ENCODE measurements at regions not wholly inside any gene's neighbourhood (a gene's known extent, or its start where the extent isn't known, plus 50 kb on each side); places are given as distances from the start of the nearest gene placed in this dataset.

DNA sequence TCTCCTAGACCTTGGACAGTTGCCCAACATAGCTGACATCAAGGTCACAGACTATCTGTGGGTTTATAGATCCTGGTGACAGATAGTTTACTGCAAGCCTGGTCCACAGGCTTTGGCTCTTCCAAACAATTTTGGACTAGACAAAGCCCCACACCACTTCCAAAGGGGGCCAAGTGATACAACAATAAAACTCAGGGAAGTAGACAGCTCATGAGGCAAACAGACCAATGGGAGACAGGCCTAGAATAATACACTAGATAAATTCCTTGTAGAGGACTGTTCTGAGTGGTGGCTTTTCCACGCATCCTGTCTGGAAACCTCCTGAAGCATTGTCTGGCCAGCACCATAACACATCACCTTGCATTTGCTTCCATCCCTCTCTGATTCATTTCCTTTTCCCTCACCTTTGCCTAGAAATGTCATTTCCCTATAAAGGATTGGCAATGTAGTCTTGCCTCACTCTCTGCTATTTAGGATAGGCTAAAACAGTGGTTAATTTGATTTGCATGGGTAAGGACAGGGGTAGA is 284.2 kb downstream of the POU4F1 start:
- H3K9me3 Mint-ChIP-seq (ENCODE audit: unreplicated experiment), result no peaks in the 10 kb centered on the region
- no peaks in the 10 kb centered on the region for H3K36me3 Mint-ChIP-seq (ENCODE audit: low read depth, unreplicated experiment)
- no peak for DNase-seq (ENCODE audit: low spot score)
- TF ChIP-seq, protein P1, sequence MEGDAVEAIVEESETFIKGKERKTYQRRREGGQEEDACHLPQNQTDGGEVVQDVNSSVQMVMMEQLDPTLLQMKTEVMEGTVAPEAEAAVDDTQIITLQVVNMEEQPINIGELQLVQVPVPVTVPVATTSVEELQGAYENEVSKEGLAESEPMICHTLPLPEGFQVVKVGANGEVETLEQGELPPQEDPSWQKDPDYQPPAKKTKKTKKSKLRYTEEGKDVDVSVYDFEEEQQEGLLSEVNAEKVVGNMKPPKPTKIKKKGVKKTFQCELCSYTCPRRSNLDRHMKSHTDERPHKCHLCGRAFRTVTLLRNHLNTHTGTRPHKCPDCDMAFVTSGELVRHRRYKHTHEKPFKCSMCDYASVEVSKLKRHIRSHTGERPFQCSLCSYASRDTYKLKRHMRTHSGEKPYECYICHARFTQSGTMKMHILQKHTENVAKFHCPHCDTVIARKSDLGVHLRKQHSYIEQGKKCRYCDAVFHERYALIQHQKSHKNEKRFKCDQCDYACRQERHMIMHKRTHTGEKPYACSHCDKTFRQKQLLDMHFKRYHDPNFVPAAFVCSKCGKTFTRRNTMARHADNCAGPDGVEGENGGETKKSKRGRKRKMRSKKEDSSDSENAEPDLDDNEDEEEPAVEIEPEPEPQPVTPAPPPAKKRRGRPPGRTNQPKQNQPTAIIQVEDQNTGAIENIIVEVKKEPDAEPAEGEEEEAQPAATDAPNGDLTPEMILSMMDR (IDR thresholded peaks at IDR 0.05; ENCODE audit: unreplicated experiment), result no peak
- H3K4me3 Mint-ChIP-seq (ENCODE audit: unreplicated experiment), result no peak overlapping the region
- no peaks in the 10 kb centered on the region for H3K4me1 Mint-ChIP-seq (ENCODE audit: unreplicated experiment)
- no peaks in the 10 kb centered on the region for H3K27me3 Mint-ChIP-seq (ENCODE audit: unreplicated experiment)
- H3K27ac Mint-ChIP-seq (ENCODE audit: unreplicated experiment), result no peak overlapping the region

DNA sequence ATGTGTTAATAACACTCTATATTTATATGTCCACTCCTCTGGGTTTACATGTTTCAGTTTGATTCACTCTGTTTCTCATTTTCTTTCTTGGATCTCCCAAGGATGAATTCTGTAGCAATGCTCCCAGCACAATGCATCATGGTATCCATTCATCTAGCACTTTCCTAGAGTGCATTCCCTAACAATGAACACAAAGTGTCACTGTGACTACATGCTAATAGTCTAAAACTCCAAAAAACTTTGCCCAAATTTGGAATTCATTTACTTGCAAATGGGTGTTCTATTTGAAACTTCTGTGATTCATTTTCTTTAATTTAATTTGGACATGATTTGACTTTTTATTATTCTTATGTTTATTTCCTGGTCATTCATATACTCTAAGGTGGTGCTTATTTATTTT is 286.3 kb downstream of the POU4F1 start:
- Mint-ChIP-seq H3K27ac (ENCODE audit: unreplicated experiment) (no peak overlapping the region), H3K9me3 (ENCODE audit: unreplicated experiment) (no peaks in the 10 kb centered on the region), H3K4me1 (ENCODE audit: unreplicated experiment) (no peaks in the 10 kb centered on the region), H3K4me3 (ENCODE audit: unreplicated experiment) (no peak overlapping the region), H3K27me3 (ENCODE audit: unreplicated experiment) (no peaks in the 10 kb centered on the region), H3K36me3 (ENCODE audit: low read depth, unreplicated experiment) (no peaks in the 10 kb centered on the region)
- DNase-seq (ENCODE audit: low spot score), result no peak
- TF ChIP-seq, protein P1 (IDR thresholded peaks at IDR 0.05; ENCODE audit: unreplicated experiment), result no peak

DNA sequence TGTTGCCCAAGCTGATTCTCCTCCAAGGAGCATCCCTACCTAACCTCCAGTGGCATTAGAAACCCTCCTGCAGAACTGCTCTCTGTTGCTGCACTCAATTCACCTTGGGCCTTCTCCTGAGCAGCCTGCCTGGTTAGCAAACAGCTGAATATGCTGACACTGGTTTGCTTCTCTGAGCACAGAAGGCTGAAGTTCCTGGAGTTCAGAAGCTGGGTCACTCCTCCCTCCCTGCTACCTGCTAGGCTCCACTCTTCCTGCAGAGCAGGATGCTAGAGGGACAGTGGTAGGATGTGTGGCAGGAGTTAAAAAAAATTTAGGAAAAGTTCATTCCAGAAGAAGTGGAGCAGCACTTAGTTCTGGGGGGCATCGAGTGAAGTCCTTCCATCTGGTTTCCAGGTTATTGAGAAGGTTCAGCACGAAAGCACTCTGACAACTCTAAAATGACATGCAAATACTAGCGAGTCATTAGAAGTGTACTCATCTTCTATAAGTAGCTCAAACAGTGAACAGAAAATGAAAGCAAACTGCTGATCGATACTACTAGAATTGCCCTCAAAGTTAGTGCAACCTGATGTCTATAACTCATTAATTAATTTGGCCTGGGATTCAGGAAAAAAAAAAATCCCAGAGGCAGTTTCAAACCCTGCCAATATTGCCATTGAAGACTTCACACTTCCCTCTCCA is 293.7 kb downstream of the POU4F1 start:
- no peak for DNase-seq (ENCODE audit: low spot score)
- TF ChIP-seq, protein P1 (IDR thresholded peaks at IDR 0.05; ENCODE audit: unreplicated experiment), result no peak
- Mint-ChIP-seq H3K4me1 (ENCODE audit: unreplicated experiment) (no peaks in the 10 kb centered on the region), H3K4me3 (ENCODE audit: unreplicated experiment) (no peak overlapping the region), H3K27me3 (ENCODE audit: unreplicated experiment) (no peaks in the 10 kb centered on the region), H3K9me3 (ENCODE audit: unreplicated experiment) (no peaks in the 10 kb centered on the region), H3K27ac (ENCODE audit: unreplicated experiment) (no peak overlapping the region), H3K36me3 (ENCODE audit: low read depth, unreplicated experiment) (no peaks in the 10 kb centered on the region)

DNA sequence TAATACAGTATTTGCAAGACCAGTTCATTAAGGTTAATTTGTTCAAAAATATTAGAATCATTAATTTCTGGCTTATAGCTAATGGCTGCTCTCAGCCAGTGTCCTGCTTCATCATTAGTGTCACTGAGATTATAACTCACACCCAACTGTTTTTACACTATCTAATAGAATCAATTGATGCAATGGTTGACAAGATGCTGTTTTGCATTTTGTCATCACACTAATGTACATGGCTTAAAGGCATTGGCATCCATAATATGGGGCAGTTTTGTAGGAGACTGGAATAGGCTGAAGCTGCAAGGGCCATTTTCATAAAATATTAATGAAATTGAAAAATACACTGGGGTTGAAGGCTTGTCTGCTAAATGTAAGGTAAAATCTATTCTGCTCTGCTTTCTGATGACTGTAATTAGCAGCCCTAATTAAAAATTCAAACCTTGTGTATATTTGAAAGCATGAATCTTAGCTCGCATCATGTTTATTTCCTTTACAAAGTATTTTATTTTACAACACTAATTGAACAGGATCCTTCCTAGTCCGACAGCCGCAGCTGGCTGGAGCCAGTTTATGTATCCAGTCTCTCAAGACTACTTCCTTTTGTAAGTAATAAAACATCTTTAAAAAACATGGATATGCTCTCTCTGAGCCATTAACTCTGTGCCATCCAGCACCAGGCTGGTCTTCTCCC is 296.7 kb downstream of the POU4F1 start:
- TF ChIP-seq, protein P1 (IDR thresholded peaks at IDR 0.05; ENCODE audit: unreplicated experiment), result no peak
- H3K36me3 Mint-ChIP-seq (ENCODE audit: low read depth, unreplicated experiment), result no peaks in the 10 kb centered on the region
- DNase-seq (ENCODE audit: low spot score), result no peak
- H3K27me3 Mint-ChIP-seq (ENCODE audit: unreplicated experiment), result no peaks in the 10 kb centered on the region
- H3K27ac Mint-ChIP-seq (ENCODE audit: unreplicated experiment), result no peak overlapping the region
- H3K4me3 Mint-ChIP-seq (ENCODE audit: unreplicated experiment), result no peak overlapping the region
- H3K4me1 Mint-ChIP-seq (ENCODE audit: unreplicated experiment), result no peaks in the 10 kb centered on the region
- no peaks in the 10 kb centered on the region for H3K9me3 Mint-ChIP-seq (ENCODE audit: unreplicated experiment)

DNA sequence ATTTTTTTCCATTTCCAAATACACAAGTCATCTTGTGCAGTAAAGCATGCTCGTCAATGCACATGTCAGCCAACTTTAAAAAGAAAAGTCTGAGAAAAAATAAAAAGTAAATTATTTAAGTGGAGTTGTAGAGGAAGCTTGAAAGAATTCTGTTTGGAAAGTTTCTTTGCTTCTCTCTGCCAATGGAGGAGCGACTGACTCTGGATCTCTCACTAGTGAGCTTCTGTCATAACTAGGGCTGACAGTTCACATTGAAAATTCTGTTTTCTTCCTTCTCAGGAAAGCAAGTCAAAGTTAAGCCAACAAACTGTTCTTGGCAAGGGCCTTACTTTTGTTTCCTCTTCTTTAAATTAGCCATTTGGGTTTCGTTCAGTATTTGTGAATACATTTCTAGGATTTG is 298.2 kb downstream of the POU4F1 start:
- H3K36me3 Mint-ChIP-seq (ENCODE audit: low read depth, unreplicated experiment), result no peaks in the 10 kb centered on the region
- H3K4me1 Mint-ChIP-seq (ENCODE audit: unreplicated experiment), result no peaks in the 10 kb centered on the region
- no peaks in the 10 kb centered on the region for H3K27me3 Mint-ChIP-seq (ENCODE audit: unreplicated experiment)
- no peak overlapping the region for H3K27ac Mint-ChIP-seq (ENCODE audit: unreplicated experiment)
- no peaks in the 10 kb centered on the region for H3K9me3 Mint-ChIP-seq (ENCODE audit: unreplicated experiment)
- TF ChIP-seq, protein P1 (IDR thresholded peaks at IDR 0.05; ENCODE audit: unreplicated experiment), result no peak
- H3K4me3 Mint-ChIP-seq (ENCODE audit: unreplicated experiment), result no peak overlapping the region
- DNase-seq (ENCODE audit: low spot score), result no peak
